ENCODE measurements at regions not wholly inside any gene's neighbourhood (a gene's known extent, or its start where the extent isn't known, plus 50 kb on each side); places are given as distances from the start of the nearest gene placed in this dataset.

DNA sequence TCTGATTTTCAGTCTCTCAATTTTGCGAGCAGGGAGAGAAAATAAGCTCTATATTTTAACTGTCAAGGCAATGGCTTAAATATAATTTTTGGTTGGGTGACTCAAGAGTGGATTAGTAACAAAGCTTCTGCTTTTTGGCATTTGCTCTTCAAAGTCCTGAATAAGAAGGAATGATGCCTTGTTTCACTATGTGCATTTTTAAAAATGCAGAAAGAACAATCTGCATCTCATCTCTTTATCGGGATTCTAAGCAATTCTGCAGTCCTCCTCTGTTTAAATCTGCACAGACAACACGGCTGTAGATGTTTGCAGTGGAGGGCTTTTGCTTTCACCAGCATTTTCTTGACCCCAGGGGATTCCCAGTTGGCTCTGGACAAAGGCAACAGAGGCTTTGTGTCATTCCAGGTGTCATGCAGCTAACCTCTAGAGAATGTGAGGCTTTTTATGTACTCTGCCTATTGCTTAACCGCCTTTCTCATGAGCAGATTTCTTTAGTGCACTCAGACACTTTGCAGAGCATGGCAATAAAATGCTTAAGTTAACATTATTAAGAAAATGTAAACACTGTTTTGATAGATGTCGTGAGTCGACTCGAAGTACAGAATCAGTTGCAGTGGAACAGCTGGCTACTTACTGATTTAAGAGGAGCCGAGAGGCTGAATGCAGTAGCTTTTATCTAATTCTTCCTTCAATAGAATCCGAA is 783.2 kb upstream of the NEGR1 start:
- Histone ChIP-seq H3K4me3 (peak overlapping the region; percentile 61), H3K27ac (0 out of 2 replicates have a peak overlapping the region, but pooled peaks have one; percentile 16), H3K36me3 (ENCODE audit: insufficient read depth, low read length) (no peaks in the 10 kb centered on the region), H3K9me3 (ENCODE audit: low read depth, low read length) (no peaks in the 10 kb centered on the region), H3K9ac (ENCODE audit: insufficient read length) (peak overlapping the region; percentile 28)
- DNase-seq (ENCODE audit: low read depth, low spot score): no peak
- TF ChIP-seq EZH2 (IDR thresholded peaks at IDR 0.05) (no peak), FOXP2 (optimal IDR thresholded peaks at IDR 0.05; ENCODE audit: control extremely low read depth, extremely low read length, insufficient read depth) (no peak), POLR2AphosphoS5 (IDR thresholded peaks at IDR 0.05; ENCODE audit: borderline replicate concordance, low read depth, low read length) (no peak)

DNA sequence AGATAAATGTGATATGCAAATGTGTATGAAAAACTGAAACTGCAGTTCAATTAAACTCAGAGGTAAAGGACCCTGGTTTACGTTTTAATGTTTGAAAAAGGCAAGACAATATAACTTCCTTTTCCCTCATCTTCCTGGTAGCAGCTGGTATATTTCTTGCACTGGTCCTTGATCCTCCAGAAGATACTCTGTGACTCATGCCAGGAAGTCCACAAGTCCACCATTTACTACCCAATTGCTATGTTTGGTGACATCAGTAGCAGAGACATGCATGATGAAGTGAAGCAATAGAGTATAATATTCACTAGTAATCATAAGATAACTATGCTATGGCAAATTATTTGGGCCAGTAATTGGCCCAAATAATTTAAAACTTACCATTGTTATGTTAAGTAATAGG is 774.5 kb upstream of the NEGR1 start:
- Histone ChIP-seq H3K27ac (no peak overlapping the region), H3K9me3 (ENCODE audit: low read depth, low read length) (no peaks in the 10 kb centered on the region), H3K9ac (ENCODE audit: insufficient read length) (no peak overlapping the region), H3K4me3 (no peak overlapping the region), H3K36me3 (ENCODE audit: insufficient read depth, low read length) (no peaks in the 10 kb centered on the region)
- DNase-seq (ENCODE audit: low read depth, low spot score): no peak
- no peak for TF ChIP-seq FOXP2 (optimal IDR thresholded peaks at IDR 0.05; ENCODE audit: control extremely low read depth, extremely low read length, insufficient read depth)
- no peak for TF ChIP-seq POLR2AphosphoS5 (IDR thresholded peaks at IDR 0.05; ENCODE audit: borderline replicate concordance, low read depth, low read length)
- TF ChIP-seq EZH2 (IDR thresholded peaks at IDR 0.05): no peak

DNA sequence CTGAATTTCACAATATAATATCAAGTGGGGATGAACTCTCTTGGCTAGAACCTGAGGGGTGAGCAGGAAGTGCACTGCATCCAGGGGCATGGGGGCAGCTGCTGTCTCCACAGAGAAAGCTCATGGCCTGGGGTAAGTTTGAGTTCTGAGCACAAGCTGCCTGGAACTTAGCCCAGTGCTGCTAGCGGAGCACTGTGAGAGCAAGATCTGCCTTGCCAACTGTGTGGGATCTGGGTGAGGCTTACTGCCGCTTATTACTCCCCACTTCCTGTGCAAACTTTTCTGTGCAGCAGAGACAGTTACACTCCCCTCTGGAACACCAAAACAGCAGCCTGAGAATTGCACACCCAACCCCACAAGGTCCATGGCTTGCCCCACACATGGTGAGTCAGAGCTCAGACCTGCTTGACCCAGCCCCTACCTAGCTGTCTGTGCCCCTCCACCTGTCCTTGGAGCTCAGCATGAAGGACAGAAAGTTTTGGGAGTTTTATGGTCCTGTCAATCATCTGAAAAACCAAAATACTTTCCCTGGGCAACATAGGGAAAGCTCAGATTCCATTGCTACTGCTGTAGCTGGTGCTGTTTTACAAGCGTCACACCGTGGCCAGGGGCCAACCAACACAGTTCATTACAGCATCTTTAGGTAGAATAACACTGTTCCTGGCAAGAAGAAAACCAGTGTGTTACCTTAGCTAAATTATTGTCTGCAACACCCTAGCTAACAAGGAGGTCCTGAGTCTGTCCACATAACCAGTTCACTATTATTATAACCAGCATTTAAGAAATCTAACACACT is 762.1 kb upstream of the NEGR1 start:
- Histone ChIP-seq H3K4me3 (peak overlapping the region; percentile 67), H3K27ac (peak overlapping the region; percentile 88), H3K9me3 (ENCODE audit: low read depth, low read length) (no peaks in the 10 kb centered on the region), H3K9ac (ENCODE audit: insufficient read length) (peak overlapping the region; percentile 3), H3K36me3 (ENCODE audit: insufficient read depth, low read length) (no peaks in the 10 kb centered on the region)
- peak; percentile 20 for DNase-seq (ENCODE audit: low read depth, low spot score)
- no peak for TF ChIP-seq POLR2AphosphoS5 (IDR thresholded peaks at IDR 0.05; ENCODE audit: borderline replicate concordance, low read depth, low read length)
- no peak for TF ChIP-seq FOXP2 (optimal IDR thresholded peaks at IDR 0.05; ENCODE audit: control extremely low read depth, extremely low read length, insufficient read depth)
- TF ChIP-seq EZH2 (IDR thresholded peaks at IDR 0.05): no peak

DNA sequence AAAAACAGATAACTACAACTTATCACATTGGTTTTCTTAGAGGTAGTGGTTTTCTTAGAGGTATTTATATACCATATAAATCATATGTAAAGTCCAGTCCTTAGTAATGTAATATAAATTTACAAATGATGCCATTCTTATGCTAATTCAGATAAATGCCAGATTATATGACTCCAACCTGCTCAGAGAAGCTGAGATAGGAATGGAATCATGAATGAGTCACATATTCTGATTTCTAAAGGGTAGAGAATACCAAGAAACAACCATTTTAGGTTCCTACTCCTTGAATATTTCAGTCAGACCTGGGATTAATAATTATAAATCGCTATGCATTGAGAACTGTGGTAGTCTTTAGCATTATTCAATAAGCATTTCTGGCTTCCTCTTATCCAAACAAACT is 760.1 kb upstream of the NEGR1 start:
- TF ChIP-seq POLR2AphosphoS5 (IDR thresholded peaks at IDR 0.05; ENCODE audit: borderline replicate concordance, low read depth, low read length): no peak
- no peak for TF ChIP-seq FOXP2 (optimal IDR thresholded peaks at IDR 0.05; ENCODE audit: control extremely low read depth, extremely low read length, insufficient read depth)
- TF ChIP-seq EZH2 (IDR thresholded peaks at IDR 0.05): no peak
- DNase-seq (ENCODE audit: low read depth, low spot score): no peak
- Histone ChIP-seq H3K27ac (no peak overlapping the region), H3K9me3 (ENCODE audit: low read depth, low read length) (no peaks in the 10 kb centered on the region), H3K9ac (ENCODE audit: insufficient read length) (no peak overlapping the region), H3K36me3 (ENCODE audit: insufficient read depth, low read length) (no peaks in the 10 kb centered on the region), H3K4me3 (no peak overlapping the region)

DNA sequence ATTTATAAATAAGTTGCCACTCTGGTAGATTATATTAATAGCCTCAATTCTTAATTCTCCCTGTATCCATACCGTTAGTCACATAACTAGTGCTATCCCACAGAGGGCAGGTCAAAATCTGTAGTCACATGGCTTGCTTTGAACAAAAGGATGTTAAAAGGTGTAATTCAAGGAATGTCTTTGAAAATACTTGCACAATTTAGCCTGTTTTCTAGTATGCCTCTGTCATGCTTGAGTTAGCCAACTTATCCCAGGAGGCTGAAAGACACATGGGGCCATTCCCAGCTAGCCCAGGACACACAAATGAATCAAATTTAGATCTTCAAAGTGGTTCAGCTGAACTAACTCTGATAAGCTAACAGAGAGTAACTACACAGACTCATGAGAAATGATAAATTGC is 758.5 kb upstream of the NEGR1 start:
- Histone ChIP-seq H3K9me3 (ENCODE audit: low read depth, low read length) (no peaks in the 10 kb centered on the region), H3K27ac (no peak overlapping the region), H3K4me3 (no peak overlapping the region), H3K36me3 (ENCODE audit: insufficient read depth, low read length) (no peaks in the 10 kb centered on the region), H3K9ac (ENCODE audit: insufficient read length) (no peak overlapping the region)
- TF ChIP-seq FOXP2 (optimal IDR thresholded peaks at IDR 0.05; ENCODE audit: control extremely low read depth, extremely low read length, insufficient read depth) (no peak), EZH2 (IDR thresholded peaks at IDR 0.05) (no peak), POLR2AphosphoS5 (IDR thresholded peaks at IDR 0.05; ENCODE audit: borderline replicate concordance, low read depth, low read length) (no peak)
- no peak for DNase-seq (ENCODE audit: low read depth, low spot score)

DNA sequence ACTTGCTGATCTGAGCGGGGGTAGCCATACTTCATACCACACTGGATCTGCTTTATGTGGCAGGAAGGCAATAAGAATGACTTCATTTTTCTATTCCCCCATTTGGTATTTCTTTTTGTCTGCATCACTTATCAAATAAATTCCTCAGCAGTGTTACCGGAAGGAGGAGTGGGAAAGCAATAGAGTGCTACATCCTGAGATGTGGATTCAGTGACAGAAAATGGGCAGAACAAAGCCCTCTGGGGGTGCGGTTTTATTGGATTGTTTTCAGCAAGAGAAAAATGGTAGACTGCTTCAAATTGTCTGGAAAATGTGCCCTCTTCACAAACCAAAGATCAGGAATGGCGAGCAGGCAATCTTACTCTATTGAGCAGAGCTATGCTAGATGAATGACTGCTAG is 751.9 kb upstream of the NEGR1 start:
- Histone ChIP-seq H3K9ac (ENCODE audit: insufficient read length) (no peak overlapping the region), H3K4me3 (no peak overlapping the region), H3K27ac (no peak overlapping the region), H3K36me3 (ENCODE audit: insufficient read depth, low read length) (no peaks in the 10 kb centered on the region), H3K9me3 (ENCODE audit: low read depth, low read length) (no peaks in the 10 kb centered on the region)
- TF ChIP-seq EZH2 (IDR thresholded peaks at IDR 0.05) (no peak), POLR2AphosphoS5 (IDR thresholded peaks at IDR 0.05; ENCODE audit: borderline replicate concordance, low read depth, low read length) (no peak), FOXP2 (optimal IDR thresholded peaks at IDR 0.05; ENCODE audit: control extremely low read depth, extremely low read length, insufficient read depth) (no peak)
- no peak for DNase-seq (ENCODE audit: low read depth, low spot score)

DNA sequence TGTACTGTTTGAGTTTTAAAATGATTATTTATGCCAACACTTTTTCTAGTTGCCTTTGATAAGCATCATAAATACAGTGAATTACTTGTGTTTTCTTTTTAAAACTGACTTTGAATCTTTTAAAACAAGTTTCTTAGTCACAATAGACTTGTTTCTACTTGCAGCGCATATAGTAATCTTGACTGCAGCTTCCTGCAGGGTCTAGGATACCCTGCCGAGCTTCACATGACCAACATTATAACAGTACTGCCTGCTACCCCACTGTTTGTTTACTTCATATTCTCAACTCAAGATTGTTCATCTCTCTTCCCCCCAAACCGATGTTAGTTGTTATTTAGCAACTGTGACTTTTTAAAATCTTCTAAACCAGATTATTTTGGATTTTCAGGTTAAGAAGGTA is 751.3 kb upstream of the NEGR1 start:
- no peak for DNase-seq (ENCODE audit: low read depth, low spot score)
- H3K4me3 ChIP-seq: no peak overlapping the region
- no peaks in the 10 kb centered on the region for H3K36me3 ChIP-seq (ENCODE audit: insufficient read depth, low read length)
- no peak overlapping the region for H3K27ac ChIP-seq
- no peaks in the 10 kb centered on the region for H3K9me3 ChIP-seq (ENCODE audit: low read depth, low read length)
- no peak overlapping the region for H3K9ac ChIP-seq (ENCODE audit: insufficient read length)
- TF ChIP-seq FOXP2 (optimal IDR thresholded peaks at IDR 0.05; ENCODE audit: control extremely low read depth, extremely low read length, insufficient read depth): no peak
- TF ChIP-seq POLR2AphosphoS5 (IDR thresholded peaks at IDR 0.05; ENCODE audit: borderline replicate concordance, low read depth, low read length): no peak
- TF ChIP-seq EZH2 (IDR thresholded peaks at IDR 0.05): no peak

DNA sequence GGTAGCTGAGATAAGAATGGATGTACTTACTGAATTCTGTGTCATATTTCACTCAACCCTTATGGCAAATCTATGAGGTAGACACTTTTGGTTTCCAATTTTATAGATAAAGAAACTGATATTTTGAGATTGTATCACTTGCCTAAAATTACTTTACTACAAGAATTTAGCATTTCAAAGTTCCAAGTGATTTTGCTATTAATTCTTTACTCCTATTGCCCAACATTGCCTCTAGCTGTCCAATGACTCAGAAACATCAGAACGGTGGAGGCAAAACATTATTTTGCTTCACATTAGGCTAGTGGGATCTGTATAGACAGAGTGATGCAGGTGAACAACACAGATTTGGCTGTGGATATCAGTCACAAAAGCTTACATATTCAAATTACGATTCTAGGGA is 747.2 kb upstream of the NEGR1 start:
- TF ChIP-seq FOXP2 (optimal IDR thresholded peaks at IDR 0.05; ENCODE audit: control extremely low read depth, extremely low read length, insufficient read depth) (no peak), POLR2AphosphoS5 (IDR thresholded peaks at IDR 0.05; ENCODE audit: borderline replicate concordance, low read depth, low read length) (no peak), EZH2 (IDR thresholded peaks at IDR 0.05) (no peak)
- Histone ChIP-seq H3K36me3 (ENCODE audit: insufficient read depth, low read length) (no peaks in the 10 kb centered on the region), H3K9ac (ENCODE audit: insufficient read length) (no peak overlapping the region), H3K27ac (no peak overlapping the region), H3K4me3 (no peak overlapping the region), H3K9me3 (ENCODE audit: low read depth, low read length) (no peaks in the 10 kb centered on the region)
- DNase-seq (ENCODE audit: low read depth, low spot score): no peak
